Endothelial cell of umbilical vein (primary cell): ENCODE measurements at regions not wholly inside any gene's neighbourhood (a gene's known extent, or its start where the extent isn't known, plus 50 kb on each side); places are given as distances from the start of the nearest gene placed in this dataset.

Source experiments
- BruUV-seq: library from RNA; stranded (reverse); fragments of 400-500 nt; replicated peaks from 2 replicates; lab custom pipeline; 2021; lab: Mats Ljungman, UMichigan
- CTCF ChIA-PET: fragments of 300-600, 350-600 bp; sonication (Branson Sonifier 250); formaldehyde crosslinking; loops from one replicate; lab custom pipeline; 2021; ENCODE audit warnings: antibody characterized with exemption, inconsistent platforms; lab: Charles Lee
- POLR2A ChIA-PET: fragments of 300-600, 350-600 bp; sonication (Branson Sonifier 250); formaldehyde crosslinking; loops from one replicate; lab custom pipeline; 2021; ENCODE audit warnings: antibody characterized with exemption, inconsistent platforms; lab: Charles Lee
- DNase-seq: peaks from one replicate; pipeline ENCODE4 v3.0.0-alpha.2; 2011; ENCODE audit warnings: low read depth, low spot score
- FAIRE-seq: peaks from 2 replicates; lab custom pipeline; 2011; peaks lifted over from hg19 to GRCh38; lab: Jason Lieb, UNC
- H2AFZ ChIP-seq: 2 replicates; pipeline ENCODE4 v1.6.0; 2012; ENCODE audit warnings: low read depth, low read length, control low read depth, inconsistent platforms
- H3K27ac ChIP-seq: 2 replicates; pipeline ENCODE4 v1.5.1; 2011; ENCODE audit warnings: low read depth, mild to moderate bottlenecking, control low read depth, low read length, moderate library complexity; ENCODE audit not compliant: insufficient read depth
- H3K27me3 ChIP-seq, 2 experiments: 2 replicates each; pipeline versions ENCODE4 v1.6.0 to v1.6.1; 2011; ENCODE audit warnings: low read length in 2 of 2, mixed read lengths in 1 of 2; ENCODE audit not compliant: control insufficient read depth in 2 of 2, insufficient read depth in 2 of 2
- H3K36me3 ChIP-seq, 2 experiments: 2 replicates in 1 of 2; 3 replicates in 1 of 2; pipeline ENCODE4 v1.5.1; 2011; ENCODE audit warnings: low read length in 2 of 2, mild to moderate bottlenecking in 1 of 2, moderate library complexity in 1 of 2; ENCODE audit not compliant: control insufficient read depth in 2 of 2, insufficient read depth in 2 of 2; ENCODE audit errors: extremely low read depth in 1 of 2
- H3K4me1 ChIP-seq: 3 replicates; pipeline ENCODE4 v1.5.1; 2011; ENCODE audit warnings: mild to moderate bottlenecking, low read length; ENCODE audit not compliant: control insufficient read depth, insufficient read depth; ENCODE audit errors: extremely low read depth
- H3K4me2 ChIP-seq: 2 replicates; pipeline ENCODE4 v1.6.1; 2011; ENCODE audit warnings: low read length, control low read depth, mixed read lengths; ENCODE audit not compliant: insufficient read depth
- H3K4me3 ChIP-seq, 3 experiments: fragments of 200-600 bp in 1 of 3; sonication (generic), shearing (Covaris generic) in 1 of 3; replicated peaks in 1 of 3; 2 replicates each; pipeline ENCODE4 v1.5.1; 2011 to 2016; ENCODE audit warnings: control low read depth in 3 of 3, low read length in 3 of 3, mild to moderate bottlenecking in 2 of 3, inconsistent platforms in 1 of 3, low read depth in 1 of 3, moderate library complexity in 1 of 3; ENCODE audit not compliant: insufficient read depth in 1 of 3
- H3K79me2 ChIP-seq: 2 replicates; pipeline ENCODE4 v1.6.0; 2012; ENCODE audit warnings: low read length, inconsistent platforms; ENCODE audit not compliant: control insufficient read depth, insufficient read depth
- H3K9ac ChIP-seq: replicated peaks from 2 replicates; pipeline ENCODE3; 2011; ENCODE audit warnings: low read length, control low read depth; ENCODE audit not compliant: insufficient read depth; ENCODE audit errors: extremely low read depth
- H3K9me1 ChIP-seq: replicated peaks from 3 replicates; pipeline ENCODE4 v1.6.0; 2011; ENCODE audit warnings: mild to moderate bottlenecking, low read length; ENCODE audit not compliant: control insufficient read depth, insufficient read depth; ENCODE audit errors: extremely low read depth
- H3K9me3 ChIP-seq: replicated peaks from 2 replicates; pipeline ENCODE4 v1.5.1; 2012; ENCODE audit warnings: low read length, inconsistent platforms; ENCODE audit not compliant: control insufficient read depth, insufficient read depth
- H4K20me1 ChIP-seq: replicated peaks from 2 replicates; pipeline ENCODE3; 2011; ENCODE audit warnings: mild to moderate bottlenecking, low read length; ENCODE audit not compliant: control insufficient read depth, insufficient read depth; ENCODE audit errors: extremely low read depth
- EZH2 ChIP-seq: IDR thresholded peaks from 2 replicates; pipeline ENCODE4 v1.6.1; 2012; ENCODE audit warnings: borderline replicate concordance, low read depth, mild to moderate bottlenecking, moderate library complexity, low read length, inconsistent platforms; ENCODE audit not compliant: severe bottlenecking
- FOS ChIP-seq: IDR thresholded peaks from 2 replicates; pipeline ENCODE4 v1.6.1; 2011; ENCODE audit warnings: mild to moderate bottlenecking, low read length, moderate library complexity, borderline replicate concordance; ENCODE audit not compliant: insufficient read depth
- GATA2 ChIP-seq: IDR thresholded peaks from 2 replicates; pipeline ENCODE4 v1.7.0; 2011; ENCODE audit warnings: low read depth, mild to moderate bottlenecking, moderate library complexity, mixed read lengths, low read length; ENCODE audit not compliant: insufficient read length, insufficient read depth
- JUN ChIP-seq: IDR thresholded peaks from 2 replicates; pipeline ENCODE4 v1.6.1; 2011; ENCODE audit warnings: borderline replicate concordance, low read depth; ENCODE audit not compliant: insufficient read length, insufficient read depth
- POLR2A ChIP-seq: IDR thresholded peaks from 2 replicates; pipeline ENCODE4 v1.6.1; 2012; ENCODE audit warnings: low read depth, mild to moderate bottlenecking, control low read depth, low read length
- POLR2AphosphoS5 ChIP-seq: IDR thresholded peaks from 2 replicates; pipeline ENCODE4 v1.6.1; 2012; ENCODE audit warnings: low read depth, mild to moderate bottlenecking, control low read depth, low read length, moderate library complexity; ENCODE audit not compliant: insufficient read depth
- dilution Hi-C: fragments of 300-500 bp; cut with MboI; formaldehyde crosslinking; loops from one replicate; pipeline ENCODE4 v1.15.0; 2019; ENCODE audit warnings: low sequenced_read_pairs; ENCODE audit not compliant: extremely low pct_ligation_motif_present
- intact Hi-C: fragments of 100-400 bp; cut with micrococcal nuclease; formaldehyde crosslinking; loops from one replicate; pipeline ENCODE4 v1.10.0; 2022
- TF ChIP-seq, protein P1 (sequence below), 2 donors: IDR thresholded peaks; 1 replicate in 1 of 2; 2 replicates in 1 of 2; pipeline ENCODE4 v1.5.1; 2011; ENCODE audit warnings: low read length in 2 of 2, mild to moderate bottlenecking in 2 of 2, moderate library complexity in 2 of 2, control low read depth in 1 of 2, inconsistent platforms in 1 of 2, low read depth in 1 of 2; ENCODE audit not compliant: insufficient read depth in 1 of 2; ENCODE audit errors: extremely low read depth in 1 of 2
- TF ChIP-seq, protein P2 (sequence below): IDR thresholded peaks from 2 replicates; pipeline ENCODE4 v1.6.1; 2011; ENCODE audit not compliant: insufficient read depth, insufficient read length

DNA sequence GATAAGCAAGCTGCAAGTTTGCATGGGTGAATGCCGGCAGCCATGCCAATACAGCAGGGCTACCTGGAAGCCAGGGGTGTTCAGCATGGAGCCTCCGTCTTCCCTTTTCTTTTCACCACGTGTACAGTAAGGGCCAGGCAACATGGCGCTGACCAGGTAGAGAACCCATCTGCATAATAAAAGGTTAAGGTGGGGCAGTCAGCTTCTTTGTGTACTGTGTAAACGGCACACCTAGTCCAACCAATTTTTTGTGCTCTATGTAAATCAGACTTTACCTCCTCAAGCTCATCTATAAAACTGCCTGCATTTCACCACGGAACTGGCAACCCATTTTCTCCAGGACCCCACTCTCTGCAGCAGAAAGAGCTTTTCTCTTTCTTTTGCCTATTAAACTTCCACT, 286.8 kb upstream of the VCX3A start:
- Histone ChIP-seq H3K4me3 (no peak overlapping the region), H3K9me3 (no peaks in the 10 kb centered on the region), H3K27me3 (no peaks in the 10 kb centered on the region), H2AFZ (no peak overlapping the region), H3K4me1 (no peaks in the 10 kb centered on the region), H3K9me1 (no peaks in the 10 kb centered on the region), H3K79me2 (no peaks in the 10 kb centered on the region), H3K27ac (no peak overlapping the region), H3K9ac (no peak overlapping the region), H4K20me1 (no peaks in the 10 kb centered on the region), H3K4me2 (no peak overlapping the region), H3K36me3 (no peaks in the 10 kb centered on the region)
- CTCF ChIA-PET = no interaction called here
- TF ChIP-seq GATA2 (no peak), POLR2A (no peak), FOS (no peak), JUN (no peak), POLR2AphosphoS5 (no peak), EZH2 (no peak)
- TF ChIP-seq, protein P1, sequence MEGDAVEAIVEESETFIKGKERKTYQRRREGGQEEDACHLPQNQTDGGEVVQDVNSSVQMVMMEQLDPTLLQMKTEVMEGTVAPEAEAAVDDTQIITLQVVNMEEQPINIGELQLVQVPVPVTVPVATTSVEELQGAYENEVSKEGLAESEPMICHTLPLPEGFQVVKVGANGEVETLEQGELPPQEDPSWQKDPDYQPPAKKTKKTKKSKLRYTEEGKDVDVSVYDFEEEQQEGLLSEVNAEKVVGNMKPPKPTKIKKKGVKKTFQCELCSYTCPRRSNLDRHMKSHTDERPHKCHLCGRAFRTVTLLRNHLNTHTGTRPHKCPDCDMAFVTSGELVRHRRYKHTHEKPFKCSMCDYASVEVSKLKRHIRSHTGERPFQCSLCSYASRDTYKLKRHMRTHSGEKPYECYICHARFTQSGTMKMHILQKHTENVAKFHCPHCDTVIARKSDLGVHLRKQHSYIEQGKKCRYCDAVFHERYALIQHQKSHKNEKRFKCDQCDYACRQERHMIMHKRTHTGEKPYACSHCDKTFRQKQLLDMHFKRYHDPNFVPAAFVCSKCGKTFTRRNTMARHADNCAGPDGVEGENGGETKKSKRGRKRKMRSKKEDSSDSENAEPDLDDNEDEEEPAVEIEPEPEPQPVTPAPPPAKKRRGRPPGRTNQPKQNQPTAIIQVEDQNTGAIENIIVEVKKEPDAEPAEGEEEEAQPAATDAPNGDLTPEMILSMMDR (IDR thresholded peaks at IDR 0.05; ENCODE audit: extremely low read depth in 1 of 2, insufficient read depth in 1 of 2, low read depth in 1 of 2, low read length in 2 of 2) = no peak
- TF ChIP-seq, protein P2, sequence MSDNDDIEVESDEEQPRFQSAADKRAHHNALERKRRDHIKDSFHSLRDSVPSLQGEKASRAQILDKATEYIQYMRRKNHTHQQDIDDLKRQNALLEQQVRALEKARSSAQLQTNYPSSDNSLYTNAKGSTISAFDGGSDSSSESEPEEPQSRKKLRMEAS = no peak
- dilution Hi-C loops = no loop called here
- FAIRE-seq (no peak), DNase-seq (no peak)
- intact Hi-C loops = no loop called here
- no TSS peak for BruUV-seq
- POLR2A ChIA-PET = no interaction called here
